Stimulated activated naive CD4-positive, alpha-beta T cell treated with Interleukin-2 at 50 U/mL for 16 hours (primary cell): ENCODE measurements at regions not wholly inside any gene's neighbourhood (a gene's known extent, or its start where the extent isn't known, plus 50 kb on each side); places are given as distances from the start of the nearest gene placed in this dataset.
"Not testable (repeated sequence)": the region's sequence is repeated elsewhere in the genome, so short reads cannot be mapped to it uniquely, and the experiment has no call there.

ENCODE experiments used
- DNase-seq: peaks from one replicate; lab custom pipeline; 2025; lab: John Stamatoyannopoulos, UW

GRCh38 chr1:112855152-112855828, 100.7 kb downstream of the SLC16A1 start:
- DNase-seq = no peak

DNA sequence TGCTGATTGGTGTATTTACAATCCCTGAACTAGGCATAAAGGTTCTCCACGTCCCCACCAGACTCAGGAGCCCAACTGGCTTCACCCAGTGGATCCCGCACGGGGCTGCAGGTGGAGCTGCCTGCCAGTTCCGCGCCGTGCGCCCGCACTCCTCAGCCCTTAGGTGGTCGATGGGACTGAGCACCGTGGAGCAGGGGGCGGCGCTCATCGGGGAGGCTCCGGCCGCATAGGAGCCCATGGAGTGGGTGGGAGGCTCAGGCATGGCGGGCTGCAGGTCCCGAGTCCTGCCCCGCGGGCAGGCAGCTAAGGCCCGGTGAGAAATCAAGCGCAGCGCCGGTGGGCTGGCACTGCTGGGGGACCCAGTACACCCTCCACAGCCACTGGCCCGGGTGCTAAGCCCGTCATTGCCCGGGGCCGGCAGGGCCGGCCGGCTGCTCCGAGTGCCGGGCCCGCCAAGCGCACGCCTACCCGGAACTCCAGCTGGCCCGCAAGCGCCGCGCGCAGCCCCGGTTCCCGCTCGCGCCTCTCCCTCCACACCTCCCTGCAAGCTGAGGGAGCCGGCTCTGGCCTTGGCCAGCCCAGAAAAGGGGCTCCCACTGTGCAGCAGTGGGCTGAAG, 101.5 kb downstream of the SLC16A1 start:
- not testable (repeated sequence) for DNase-seq

DNA sequence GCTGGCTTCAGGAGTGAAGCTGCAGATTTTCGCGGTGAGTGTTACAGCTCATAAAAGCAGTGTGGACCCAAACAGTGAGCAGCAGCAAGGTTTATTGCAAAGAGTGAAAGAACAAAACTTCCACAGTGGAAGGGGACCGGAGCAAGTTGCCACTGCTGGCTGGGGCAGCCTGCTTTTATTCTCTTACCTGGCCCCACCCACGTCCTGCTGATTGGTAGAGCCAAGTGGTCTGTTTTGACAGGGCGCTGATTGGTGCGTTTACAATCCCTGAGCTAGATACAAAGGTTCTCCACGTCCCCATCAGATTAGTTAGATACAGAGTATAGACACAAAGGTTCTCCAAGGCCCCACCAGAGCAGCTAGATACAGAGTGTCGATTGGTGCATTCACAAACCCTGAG, 102.1 kb downstream of the SLC16A1 start:
- DNase-seq = not testable (repeated sequence)

GRCh38 chr1:112852934-112853333, 103.1 kb downstream of the SLC16A1 start:
- DNase-seq = no peak

- no peak for DNase-seq
Measured at GRCh38 chr1:112852276-112852675, 103.7 kb downstream of the SLC16A1 start.

GRCh38 chr1:112850034-112850757, 105.8 kb downstream of the SLC16A1 start:
- DNase-seq = no peak

DNA sequence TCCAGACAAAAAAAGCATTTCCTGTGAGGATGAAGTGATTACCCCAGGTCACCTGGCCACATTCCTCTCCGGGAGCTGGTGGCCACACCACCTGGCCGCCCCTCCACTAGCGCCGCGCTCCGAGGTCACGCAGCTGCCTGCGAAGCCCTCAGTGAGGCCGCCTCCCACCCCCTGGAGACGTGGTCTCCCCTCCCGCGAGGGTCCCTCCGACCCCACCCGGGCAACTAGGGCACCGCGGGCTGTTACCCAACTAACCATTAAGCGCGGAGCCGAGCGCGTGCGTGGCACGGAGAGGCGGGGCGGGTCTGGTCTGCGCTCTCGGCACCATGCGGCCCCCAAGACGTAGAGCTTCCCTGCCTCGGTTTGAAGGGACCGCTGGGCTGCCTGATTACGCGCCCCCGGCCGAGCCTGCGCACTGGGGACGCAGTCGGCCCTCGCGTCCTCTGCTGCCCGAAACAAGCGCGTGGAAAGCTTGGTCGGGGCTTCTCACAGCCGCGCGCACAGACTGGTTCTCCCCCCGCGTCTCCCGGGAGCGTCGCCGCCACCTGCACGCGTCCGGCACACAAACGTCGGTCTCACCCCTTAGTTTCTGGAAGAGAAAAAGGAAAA, 106.5 kb downstream of the SLC16A1 start:
- no peak for DNase-seq

DNA sequence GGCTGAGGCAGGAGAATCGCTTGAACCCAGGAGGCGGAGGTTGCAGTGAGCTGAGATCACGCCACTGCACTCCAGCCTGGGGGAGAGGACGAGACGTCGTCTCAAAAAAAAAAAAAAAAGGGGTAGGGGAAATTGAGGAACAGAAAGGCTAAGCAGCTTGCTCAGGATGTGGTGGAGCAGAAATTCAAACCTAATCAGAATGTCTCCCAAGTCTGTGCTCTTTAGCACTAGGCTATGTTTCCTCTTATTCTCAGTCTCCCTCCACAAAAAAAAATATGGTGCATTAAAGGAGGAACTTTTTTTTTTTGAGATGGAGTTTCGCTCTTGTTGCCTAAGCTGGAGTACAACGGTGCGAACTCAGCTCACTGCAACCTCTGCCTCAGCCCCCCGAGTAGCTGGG, 114.2 kb downstream of the SLC16A1 start:
- no peak for DNase-seq

- DNase-seq = no peak
Measured at GRCh38 chr1:112840631-112841624, 115.1 kb downstream of the SLC16A1 start.

DNA sequence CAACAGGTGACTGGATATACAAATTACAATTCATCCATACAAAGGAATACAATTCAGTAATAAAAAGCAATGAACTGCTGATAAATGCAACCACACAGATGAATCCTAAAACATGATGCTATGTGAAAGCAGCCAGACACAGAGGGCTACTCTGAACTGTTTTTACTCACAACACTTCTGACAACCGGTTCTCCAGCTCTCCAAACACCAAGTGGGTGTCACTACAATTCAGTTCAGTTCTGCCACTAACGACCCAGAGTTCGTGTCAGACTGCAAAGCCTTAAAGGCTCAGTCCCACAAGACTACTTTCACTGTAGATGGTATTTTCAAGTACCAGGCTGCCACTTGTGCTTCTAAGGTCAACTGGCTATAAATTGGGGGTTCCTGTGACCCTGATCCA, 119.4 kb downstream of the SLC16A1 start:
- DNase-seq = no peak

DNA sequence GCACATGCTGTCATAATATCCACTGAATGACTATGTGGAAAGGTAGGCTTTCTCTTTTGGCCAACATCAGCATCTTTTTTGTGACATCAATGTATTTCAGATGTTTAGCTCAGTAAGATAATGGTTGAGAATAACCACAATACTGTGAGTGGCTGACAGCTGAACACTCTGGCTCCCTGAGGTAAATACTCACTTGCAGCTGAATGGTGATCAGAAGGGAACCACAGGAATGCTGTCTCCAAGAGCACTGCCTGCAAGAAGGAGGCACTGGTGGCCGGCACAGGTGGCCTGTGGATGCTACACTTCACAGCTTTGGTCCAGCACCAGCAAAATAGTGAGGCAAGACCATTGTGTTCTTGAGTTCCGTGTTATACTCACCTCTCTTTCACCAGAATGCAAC, 118.7 kb upstream of the PPM1J start:
- no peak for DNase-seq

DNA sequence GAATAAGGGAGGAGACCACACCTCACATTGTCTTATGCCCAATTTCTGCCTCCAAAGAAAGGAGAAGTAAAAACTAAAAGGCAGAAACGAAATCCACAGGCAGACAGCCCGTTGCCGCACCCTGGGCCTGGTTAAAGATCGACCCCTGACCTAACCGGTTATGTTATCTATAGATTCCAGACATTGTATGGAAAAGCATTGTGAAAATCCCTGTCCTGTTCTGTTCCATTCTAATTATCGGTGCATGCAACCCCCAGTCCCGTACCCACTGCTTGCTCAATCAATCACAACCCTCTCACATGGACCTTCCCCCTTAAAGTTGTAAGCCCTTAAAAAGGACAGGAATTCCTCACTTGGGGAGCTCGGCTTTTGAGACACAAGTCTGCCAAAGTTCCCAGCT, 117.1 kb upstream of the PPM1J start:
- DNase-seq = not testable (repeated sequence)

DNA sequence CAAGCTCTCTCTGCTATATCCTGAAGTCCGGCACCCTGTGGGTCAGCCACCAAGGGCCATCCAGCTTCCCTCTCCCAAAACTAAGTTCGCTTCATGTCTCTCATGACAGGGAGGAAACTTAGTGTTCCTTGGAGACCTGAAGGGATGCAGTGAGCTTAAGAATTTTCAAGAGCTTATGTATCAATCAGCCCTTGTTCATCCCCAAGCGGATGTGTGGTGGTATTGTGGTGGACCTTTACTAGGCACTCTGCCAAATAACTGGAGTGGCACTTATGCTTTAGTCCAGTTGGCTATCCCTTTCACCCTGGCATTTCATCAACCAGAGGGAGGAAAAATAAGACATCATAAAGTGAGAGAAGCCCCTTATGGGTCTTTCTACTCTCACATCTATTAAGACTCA, 114.6 kb upstream of the PPM1J start:
- not testable (repeated sequence) for DNase-seq

GRCh38 chr1:112828716-112829115, 113.6 kb upstream of the PPM1J start:
- no peak for DNase-seq

GRCh38 chr1:112827391-112827790, 112.3 kb upstream of the PPM1J start:
- DNase-seq = not testable (repeated sequence)

DNA sequence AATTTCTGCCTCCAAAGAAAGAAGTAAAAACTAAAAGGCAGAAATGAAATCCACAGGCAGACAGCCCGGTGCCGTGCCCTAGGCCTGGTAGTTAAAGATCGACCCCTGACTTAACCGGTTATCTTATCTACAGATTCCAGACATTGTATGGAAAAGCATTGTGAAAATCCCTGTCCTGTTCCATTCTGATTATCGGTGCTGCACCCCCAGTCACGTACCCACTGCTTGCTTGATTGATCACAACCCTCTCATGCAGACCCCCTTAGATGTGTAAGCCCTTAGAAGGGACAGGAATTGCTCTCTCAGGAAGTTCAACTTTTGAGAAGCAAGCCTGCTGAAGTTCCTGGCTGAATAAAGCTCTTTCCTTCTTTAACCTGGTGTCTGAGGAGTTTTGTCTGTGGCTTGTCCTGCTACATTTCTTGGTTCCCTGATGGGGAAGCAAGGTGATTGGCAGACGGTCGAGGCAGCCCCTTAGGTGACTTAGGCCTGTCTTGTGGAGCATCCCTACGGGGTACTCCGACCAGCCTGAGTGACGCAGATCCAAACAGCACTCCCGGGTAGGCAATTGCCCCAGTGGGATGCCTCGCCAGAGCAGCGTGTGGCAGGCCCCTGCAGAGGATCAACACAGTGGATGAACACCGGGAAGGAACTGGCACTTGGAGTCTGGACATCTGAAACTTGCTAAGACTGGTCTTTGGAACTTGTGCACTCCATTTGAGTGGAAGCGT, 111.2 kb upstream of the PPM1J start:
- DNase-seq = no peak

DNA sequence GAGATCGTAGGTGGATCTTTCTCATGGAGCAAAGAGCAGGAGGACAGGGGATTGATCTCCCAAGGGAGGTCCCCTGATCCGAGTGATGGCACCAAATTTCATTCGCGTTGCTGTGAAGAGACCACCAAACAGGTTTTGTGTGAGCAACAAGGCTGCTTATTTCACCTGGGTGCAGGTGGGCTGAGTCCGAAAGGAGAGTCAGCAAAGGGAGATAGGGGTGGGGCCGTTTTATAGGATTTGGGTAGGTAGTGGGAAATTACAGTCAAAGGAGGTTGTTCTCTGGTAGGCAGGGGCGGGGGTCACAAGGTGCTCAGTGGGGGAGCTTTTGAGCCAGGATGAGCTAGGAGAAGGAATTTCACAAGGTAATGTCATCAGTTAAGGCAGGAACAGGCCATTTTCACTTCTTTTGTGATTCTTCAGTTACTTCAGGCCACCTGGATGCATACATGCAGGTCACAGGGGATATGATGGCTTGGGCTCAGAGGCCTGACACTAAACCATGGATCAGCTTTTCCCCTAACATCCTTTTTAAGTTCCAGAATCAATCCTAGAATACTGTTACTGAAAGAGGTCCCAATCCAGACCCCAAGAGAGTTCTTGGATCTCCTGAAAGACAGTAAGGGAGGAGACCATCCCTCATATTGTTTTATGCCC, 110.6 kb upstream of the PPM1J start:
- DNase-seq = not testable (repeated sequence)

DNA sequence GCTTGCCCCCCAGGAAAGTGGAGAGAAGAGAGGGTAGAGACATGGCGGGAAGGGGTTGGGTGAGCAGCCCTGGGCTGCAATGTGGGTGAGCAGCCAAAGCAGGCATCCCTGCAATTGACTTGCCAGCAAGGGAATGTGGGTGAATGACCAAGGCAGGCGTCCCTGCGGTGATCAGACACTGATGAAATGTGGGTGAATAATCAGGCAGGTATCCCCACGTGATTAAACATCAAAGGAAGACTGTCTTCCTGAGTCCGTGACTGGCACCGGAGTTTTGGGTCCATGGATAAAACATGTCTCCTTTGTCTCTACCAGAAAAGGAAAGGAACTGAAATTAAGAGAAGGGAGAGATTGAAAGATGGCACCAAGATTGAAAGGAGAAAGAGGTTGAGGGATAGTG, 109.9 kb upstream of the PPM1J start:
- DNase-seq = not testable (repeated sequence)

DNA sequence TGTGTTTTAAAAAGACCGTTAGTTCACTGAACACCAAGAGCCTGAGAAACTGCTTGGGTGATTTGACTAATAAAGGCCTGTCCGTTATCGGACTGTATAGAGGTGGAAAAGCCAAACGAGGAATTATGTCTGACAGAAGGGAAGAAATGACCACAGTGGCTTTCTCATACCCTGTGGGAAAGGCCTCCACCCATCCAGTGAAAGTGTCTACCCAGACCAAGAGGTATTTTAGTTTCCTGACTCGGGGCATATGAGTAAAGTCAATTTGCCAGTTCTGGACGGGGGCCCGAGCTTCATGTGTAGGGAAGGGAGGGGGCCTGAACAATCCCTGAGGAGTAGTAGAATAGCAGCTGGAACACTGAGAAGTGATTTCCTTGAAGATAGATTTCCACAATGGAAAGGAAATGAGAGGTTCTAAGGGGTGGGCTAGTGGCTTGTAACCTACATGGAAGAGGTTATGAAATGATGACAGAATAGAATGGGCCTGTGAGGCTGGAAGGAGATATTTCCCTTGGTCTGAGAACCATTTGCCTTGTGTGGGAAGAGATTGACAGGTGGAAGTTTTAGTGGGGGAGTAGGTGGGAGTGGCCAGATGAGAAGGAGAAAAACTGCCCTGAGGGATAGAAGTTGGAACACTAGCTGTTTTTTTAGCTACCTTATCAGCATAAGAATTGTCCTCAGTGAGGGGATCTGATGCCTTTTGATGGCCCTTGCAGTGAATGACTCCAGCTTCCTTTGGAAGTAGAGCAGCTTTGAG, 106.4 kb upstream of the PPM1J start:
- DNase-seq = not testable (repeated sequence)
